GM12872 (cell line): ENCODE measurements at regions not wholly inside any gene's neighbourhood (a gene's known extent, or its start where the extent isn't known, plus 50 kb on each side); places are given as distances from the start of the nearest gene placed in this dataset.

ENCODE experiments used
- TF ChIP-seq, protein P1 (sequence below): IDR thresholded peaks from 3 replicates; pipeline ENCODE4 v1.5.1; 2011; ENCODE audit warnings: low read depth, mild to moderate bottlenecking, low read length, moderate library complexity; ENCODE audit not compliant: insufficient read depth

DNA sequence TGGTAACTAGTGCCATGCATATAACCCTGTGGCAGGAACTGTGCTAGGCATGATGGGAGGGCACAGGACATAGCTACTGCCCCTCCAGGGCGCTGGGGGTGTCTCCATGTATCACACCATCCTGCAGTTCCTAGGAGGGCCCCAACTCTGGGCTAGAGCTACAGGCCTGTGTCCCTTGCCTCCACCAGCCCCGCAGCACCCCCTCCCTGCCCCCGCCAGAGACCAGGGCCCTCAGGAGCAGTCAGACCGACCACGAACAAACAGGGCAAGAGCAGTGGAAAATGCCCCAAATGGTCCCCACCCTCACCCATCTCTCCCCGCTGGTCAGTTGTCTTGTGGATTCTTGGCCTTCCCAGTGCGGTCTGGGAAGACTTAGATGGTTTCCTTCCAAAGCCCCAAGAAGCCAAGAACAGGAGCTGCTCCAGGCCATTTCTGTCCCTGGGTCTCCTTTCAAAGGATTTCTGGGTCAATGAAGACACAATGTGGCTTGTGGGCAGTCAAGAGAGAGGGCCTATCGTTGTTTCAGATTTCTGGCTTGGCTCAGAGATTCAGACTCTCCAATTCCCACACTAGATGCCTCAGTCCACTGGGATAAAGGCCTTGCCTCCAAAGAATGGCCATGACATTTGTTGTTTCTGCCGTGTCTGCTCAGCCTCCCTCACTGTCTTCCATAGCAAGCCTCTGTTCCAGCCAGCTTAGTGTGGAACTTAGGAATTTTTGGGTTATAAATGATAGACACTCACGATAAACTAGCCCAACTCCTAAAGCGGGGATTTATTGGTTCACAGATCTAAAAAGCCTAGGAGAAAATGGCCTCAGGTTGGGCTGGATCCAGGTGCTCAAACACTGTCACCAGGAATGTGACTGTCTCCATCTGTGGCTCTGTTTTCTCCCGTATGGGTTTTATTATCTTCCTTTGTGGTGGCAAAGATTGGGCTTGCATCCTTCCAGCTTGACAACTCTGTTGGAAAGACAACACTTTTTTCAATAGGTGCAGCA is 80.6 kb downstream of the LSM3 start:
- TF ChIP-seq, protein P1, sequence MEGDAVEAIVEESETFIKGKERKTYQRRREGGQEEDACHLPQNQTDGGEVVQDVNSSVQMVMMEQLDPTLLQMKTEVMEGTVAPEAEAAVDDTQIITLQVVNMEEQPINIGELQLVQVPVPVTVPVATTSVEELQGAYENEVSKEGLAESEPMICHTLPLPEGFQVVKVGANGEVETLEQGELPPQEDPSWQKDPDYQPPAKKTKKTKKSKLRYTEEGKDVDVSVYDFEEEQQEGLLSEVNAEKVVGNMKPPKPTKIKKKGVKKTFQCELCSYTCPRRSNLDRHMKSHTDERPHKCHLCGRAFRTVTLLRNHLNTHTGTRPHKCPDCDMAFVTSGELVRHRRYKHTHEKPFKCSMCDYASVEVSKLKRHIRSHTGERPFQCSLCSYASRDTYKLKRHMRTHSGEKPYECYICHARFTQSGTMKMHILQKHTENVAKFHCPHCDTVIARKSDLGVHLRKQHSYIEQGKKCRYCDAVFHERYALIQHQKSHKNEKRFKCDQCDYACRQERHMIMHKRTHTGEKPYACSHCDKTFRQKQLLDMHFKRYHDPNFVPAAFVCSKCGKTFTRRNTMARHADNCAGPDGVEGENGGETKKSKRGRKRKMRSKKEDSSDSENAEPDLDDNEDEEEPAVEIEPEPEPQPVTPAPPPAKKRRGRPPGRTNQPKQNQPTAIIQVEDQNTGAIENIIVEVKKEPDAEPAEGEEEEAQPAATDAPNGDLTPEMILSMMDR: no peak

DNA sequence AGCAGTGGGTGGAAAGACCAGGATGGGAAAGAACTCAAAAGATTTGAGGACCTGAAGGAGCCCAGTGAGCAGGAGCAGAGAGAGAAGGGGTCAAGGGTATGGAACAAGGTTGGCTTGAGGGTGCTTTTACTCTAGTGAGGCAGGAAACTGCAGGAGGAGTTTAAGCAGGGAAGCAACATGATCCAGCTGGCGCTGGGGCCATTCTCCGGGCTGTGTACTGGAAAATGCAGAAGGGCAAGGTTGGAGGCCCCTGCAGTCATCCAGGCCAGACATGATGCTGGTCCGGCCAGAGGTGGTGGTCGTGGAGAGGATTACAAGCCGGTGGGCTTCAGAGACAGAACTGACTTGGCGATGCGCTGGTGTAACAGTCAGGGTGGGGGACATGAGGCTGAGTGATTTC is 81.8 kb downstream of the LSM3 start:
- TF ChIP-seq, protein P1: no peak

DNA sequence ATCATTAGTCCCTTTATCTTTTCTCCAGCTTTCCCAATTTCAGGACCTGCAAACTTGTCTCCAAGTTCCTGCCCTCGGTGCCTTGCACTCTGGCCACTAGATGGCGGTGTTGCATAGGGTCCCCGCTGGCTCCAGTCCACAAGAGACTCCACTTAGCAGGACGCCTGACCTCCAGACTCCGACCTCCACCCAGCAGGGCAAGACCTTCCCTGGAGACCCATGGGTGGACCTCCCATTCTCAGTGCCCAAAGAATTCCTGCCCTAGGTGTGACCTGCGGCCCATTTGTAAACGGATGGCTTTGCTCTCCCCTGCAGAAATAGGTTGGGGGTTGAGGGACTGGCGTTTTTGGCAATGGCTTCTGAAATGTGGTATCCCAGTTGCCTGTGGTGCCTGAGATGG is 82.6 kb downstream of the LSM3 start:
- TF ChIP-seq, protein P1: peak; percentile 87

DNA sequence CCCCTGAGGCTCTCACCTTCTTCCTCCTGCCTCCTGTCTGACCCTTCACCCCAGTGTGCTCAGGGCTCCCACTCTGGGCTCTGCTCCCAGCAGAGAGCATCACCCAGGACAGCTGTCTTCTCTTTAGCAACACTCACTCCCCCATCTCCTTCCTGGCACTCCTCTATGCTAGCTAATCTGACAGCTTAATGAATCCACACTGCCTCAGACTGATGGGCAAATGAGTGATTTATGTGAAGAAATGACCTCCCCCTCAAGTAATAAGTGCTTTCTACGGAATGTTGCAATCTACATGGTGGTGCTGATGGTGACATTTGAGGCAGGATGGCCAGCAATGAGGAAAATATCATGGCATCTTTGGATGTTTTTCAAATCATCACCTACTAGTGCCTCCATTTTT is 83.6 kb downstream of the LSM3 start:
- TF ChIP-seq, protein P1: no peak

DNA sequence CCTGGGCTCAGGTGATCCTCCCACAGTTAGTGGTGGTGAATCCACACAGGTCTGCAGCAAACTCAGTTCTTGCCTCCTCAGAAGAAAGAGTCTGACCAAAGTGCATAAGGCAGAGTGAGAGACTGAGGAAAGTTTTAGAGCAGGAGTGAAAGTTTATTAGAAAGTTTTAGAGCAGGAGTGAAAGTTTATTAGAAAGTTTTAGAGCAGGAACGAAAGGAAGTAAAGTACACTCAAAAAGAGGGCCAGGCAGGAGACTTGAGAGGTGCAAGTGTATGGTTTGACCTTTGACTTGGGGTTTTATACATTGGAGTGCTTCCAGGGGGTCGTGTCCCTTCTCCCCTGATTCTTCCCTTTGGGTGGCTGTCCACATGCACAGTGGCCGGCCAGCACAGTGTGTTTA is 84.2 kb downstream of the LSM3 start:
- TF ChIP-seq, protein P1: no peak

DNA sequence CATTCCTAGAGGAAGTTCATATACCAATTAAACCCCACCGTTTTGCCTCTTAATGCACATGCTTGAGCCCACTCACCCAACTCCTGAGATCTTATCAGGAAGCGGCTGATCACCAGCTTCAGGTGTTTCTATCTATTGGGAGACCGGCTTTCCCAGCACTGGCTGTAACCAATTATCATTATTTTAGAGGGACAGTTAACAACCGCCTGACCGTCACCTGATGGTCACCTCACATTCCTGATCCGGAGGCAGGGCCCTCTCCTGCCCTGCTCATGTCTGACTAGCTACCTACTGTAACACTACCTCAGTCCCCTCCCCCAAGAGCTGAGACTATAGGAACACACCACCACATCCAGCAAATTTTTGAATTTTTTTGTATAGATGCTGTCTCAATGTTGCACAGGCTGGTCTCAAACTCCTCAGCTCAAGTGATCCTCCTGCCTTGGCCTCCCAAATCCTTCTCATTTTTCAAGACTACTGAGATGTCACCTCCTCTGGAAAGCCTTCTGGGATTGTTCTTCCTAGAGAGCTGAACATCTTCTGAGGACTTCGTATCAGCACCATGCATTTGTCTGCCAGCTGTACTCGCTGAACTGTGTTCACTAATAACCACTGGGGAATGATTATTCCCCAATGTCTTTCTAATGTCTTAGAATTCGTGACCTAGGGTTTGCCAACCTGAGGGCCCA is 84.8 kb downstream of the LSM3 start:
- TF ChIP-seq, protein P1: no peak

DNA sequence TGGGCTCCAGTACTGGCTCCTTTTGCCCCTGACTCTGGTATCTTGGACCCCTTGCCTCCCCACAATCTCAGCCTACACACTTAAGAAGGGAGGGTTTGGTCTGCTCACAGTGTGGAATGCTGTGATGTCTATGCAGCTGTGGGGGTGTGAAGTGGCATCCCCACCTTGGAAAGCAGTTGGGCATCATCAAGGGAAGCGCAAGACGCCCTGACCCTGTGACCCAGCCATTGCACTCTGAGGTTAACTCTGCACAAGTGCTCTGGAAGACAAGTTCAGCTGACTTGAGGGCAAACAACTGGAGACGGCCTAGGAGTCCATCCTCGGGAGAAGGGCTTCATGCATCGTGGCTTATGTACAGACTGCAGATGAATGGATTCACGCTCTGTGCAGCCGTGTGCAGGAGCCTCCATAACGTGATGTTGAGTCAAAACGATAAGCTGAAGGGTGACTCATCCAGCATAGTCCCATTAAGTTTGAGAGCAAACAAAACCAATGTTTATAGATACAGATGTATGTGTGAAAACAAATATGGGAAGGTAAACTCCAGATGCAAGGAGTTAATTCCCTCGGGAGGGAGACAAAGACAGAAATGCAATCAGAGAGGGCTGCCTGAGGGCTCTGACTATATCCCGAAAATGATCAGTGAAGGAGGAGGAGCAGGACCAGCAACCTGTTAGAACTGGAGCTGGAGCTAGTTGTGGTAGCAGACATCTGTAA is 86.8 kb downstream of the LSM3 start:
- TF ChIP-seq, protein P1: no peak
